ENCODE measurements at regions not wholly inside any gene's neighbourhood (a gene's known extent, or its start where the extent isn't known, plus 50 kb on each side); places are given as distances from the start of the nearest gene placed in this dataset.

- no CpG with 5 or more reads among the region's 3 CpGs for WGBS (ENCODE audit: insufficient coverage)
- Histone ChIP-seq H3K79me2 (ENCODE audit: insufficient read depth, low read length) (no peaks in the 10 kb centered on the region), H3K4me1 (ENCODE audit: control insufficient read depth in 1 of 2, insufficient read depth in 2 of 2, low read length in 2 of 2) (no peaks in the 10 kb centered on the region), H3K9ac (ENCODE audit: insufficient read depth, low read length, poor library complexity, severe bottlenecking) (no peak overlapping the region), H3K36me3 (replicated peaks in 1 of 2; ENCODE audit: control insufficient read depth in 1 of 2, insufficient read depth in 2 of 2, low read length in 2 of 2) (no peaks in the 10 kb centered on the region), H3K4me2 (replicated peaks; ENCODE audit: extremely low read depth, low read length, poor library complexity, severe bottlenecking) (no peak overlapping the region), H3K9me3 (replicated peaks in 1 of 2; ENCODE audit: control insufficient read depth in 1 of 2, insufficient read depth in 1 of 2, low read length in 2 of 2) (no peaks in the 10 kb centered on the region), H3K27ac (ENCODE audit: low read depth in 1 of 2, low read length in 2 of 2) (no peak overlapping the region), H3K4me3 (replicated peaks in 1 of 3; ENCODE audit: low read depth in 2 of 3, low read length in 3 of 3) (no peak overlapping the region), H4K20me1 (ENCODE audit: insufficient read depth, low read length) (no peaks in the 10 kb centered on the region), H2AFZ (ENCODE audit: insufficient read depth, low read depth, low read length, poor library complexity, severe bottlenecking) (no peak overlapping the region), H3K27me3 (ENCODE audit: control insufficient read depth in 2 of 2, insufficient read depth in 2 of 2, low read length in 2 of 2) (no peaks in the 10 kb centered on the region)
- TF ChIP-seq, protein P1, sequence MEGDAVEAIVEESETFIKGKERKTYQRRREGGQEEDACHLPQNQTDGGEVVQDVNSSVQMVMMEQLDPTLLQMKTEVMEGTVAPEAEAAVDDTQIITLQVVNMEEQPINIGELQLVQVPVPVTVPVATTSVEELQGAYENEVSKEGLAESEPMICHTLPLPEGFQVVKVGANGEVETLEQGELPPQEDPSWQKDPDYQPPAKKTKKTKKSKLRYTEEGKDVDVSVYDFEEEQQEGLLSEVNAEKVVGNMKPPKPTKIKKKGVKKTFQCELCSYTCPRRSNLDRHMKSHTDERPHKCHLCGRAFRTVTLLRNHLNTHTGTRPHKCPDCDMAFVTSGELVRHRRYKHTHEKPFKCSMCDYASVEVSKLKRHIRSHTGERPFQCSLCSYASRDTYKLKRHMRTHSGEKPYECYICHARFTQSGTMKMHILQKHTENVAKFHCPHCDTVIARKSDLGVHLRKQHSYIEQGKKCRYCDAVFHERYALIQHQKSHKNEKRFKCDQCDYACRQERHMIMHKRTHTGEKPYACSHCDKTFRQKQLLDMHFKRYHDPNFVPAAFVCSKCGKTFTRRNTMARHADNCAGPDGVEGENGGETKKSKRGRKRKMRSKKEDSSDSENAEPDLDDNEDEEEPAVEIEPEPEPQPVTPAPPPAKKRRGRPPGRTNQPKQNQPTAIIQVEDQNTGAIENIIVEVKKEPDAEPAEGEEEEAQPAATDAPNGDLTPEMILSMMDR (IDR thresholded peaks at IDR 0.05), result no peak
- Mint-ChIP-seq H3K4me1 (no peaks in the 10 kb centered on the region), H3K27ac (no peak overlapping the region), H3K27me3 (ENCODE audit: low read depth in 3 of 3) (peaks cover 0 to 3% (median 0%) of the 10 kb centered on the region in 3 donors), H3K36me3 (no peaks in the 10 kb centered on the region), H3K9me3 (peaks cover 0 to 4% (median 0%) of the 10 kb centered on the region in 7 donors), H3K4me3 (no peak overlapping the region)
- no peak for DNase-seq
- intact Hi-C loops (cut with micrococcal nuclease), result no loop called here
Measured at GRCh38 chr13:99803141-99803540, 168.4 kb downstream of the ZIC5 start.

GRCh38 chr13:99802416-99802815 lies 169.2 kb downstream of the ZIC5 start:
- Histone ChIP-seq H3K9ac (ENCODE audit: insufficient read depth, low read length, poor library complexity, severe bottlenecking) (no peak overlapping the region), H3K27ac (ENCODE audit: low read depth in 1 of 2, low read length in 2 of 2) (no peak overlapping the region), H3K4me1 (ENCODE audit: control insufficient read depth in 1 of 2, insufficient read depth in 2 of 2, low read length in 2 of 2) (no peaks in the 10 kb centered on the region), H3K79me2 (ENCODE audit: insufficient read depth, low read length) (no peaks in the 10 kb centered on the region), H3K27me3 (ENCODE audit: control insufficient read depth in 2 of 2, insufficient read depth in 2 of 2, low read length in 2 of 2) (no peaks in the 10 kb centered on the region), H3K4me2 (replicated peaks; ENCODE audit: extremely low read depth, low read length, poor library complexity, severe bottlenecking) (no peak overlapping the region), H3K9me3 (replicated peaks in 1 of 2; ENCODE audit: control insufficient read depth in 1 of 2, insufficient read depth in 1 of 2, low read length in 2 of 2) (no peaks in the 10 kb centered on the region), H4K20me1 (ENCODE audit: insufficient read depth, low read length) (no peaks in the 10 kb centered on the region), H3K4me3 (replicated peaks in 1 of 3; ENCODE audit: low read depth in 2 of 3, low read length in 3 of 3) (no peak overlapping the region), H2AFZ (ENCODE audit: insufficient read depth, low read depth, low read length, poor library complexity, severe bottlenecking) (no peak overlapping the region), H3K36me3 (replicated peaks in 1 of 2; ENCODE audit: control insufficient read depth in 1 of 2, insufficient read depth in 2 of 2, low read length in 2 of 2) (no peaks in the 10 kb centered on the region)
- no peak for DNase-seq
- peaks cover 0 to 3% (median 0%) of the 10 kb centered on the region in 3 donors for H3K27me3 Mint-ChIP-seq (ENCODE audit: low read depth in 3 of 3)
- no peak overlapping the region for H3K27ac Mint-ChIP-seq
- TF ChIP-seq, protein P1 (IDR thresholded peaks at IDR 0.05), result no peak
- H3K9me3 Mint-ChIP-seq, result peaks cover 0 to 4% (median 0%) of the 10 kb centered on the region in 7 donors
- H3K4me1 Mint-ChIP-seq, result no peaks in the 10 kb centered on the region
- intact Hi-C loops (cut with micrococcal nuclease), result no loop called here
- no peaks in the 10 kb centered on the region for H3K36me3 Mint-ChIP-seq
- no peak overlapping the region for H3K4me3 Mint-ChIP-seq
